OCI-LY1 (cell line): ENCODE measurements at regions not wholly inside any gene's neighbourhood (a gene's known extent, or its start where the extent isn't known, plus 50 kb on each side); places are given as distances from the start of the nearest gene placed in this dataset.

Experiments used
- H2AFZ ChIP-seq: fragments of 200-600 bp; sonication (generic), shearing (Covaris generic); 2 replicates; pipeline ENCODE4 v1.6.0; 2014; ENCODE audit warnings: antibody characterized with exemption, mild to moderate bottlenecking, low read length
- H3F3A ChIP-seq: fragments of 200-600 bp; sonication (generic), shearing (Covaris generic); 2 replicates; pipeline ENCODE4 v1.6.0; 2014; ENCODE audit warnings: mild to moderate bottlenecking, antibody characterized with exemption, low read length, moderate library complexity; ENCODE audit not compliant: insufficient read depth
- H3K27ac ChIP-seq: fragments of 200-600 bp; sonication (generic); 2 replicates; pipeline ENCODE4 v1.5.1; 2014; ENCODE audit warnings: low read length, mixed run types, mild to moderate bottlenecking, low read depth; ENCODE audit not compliant: poor library complexity, severe bottlenecking
- H3K27me3 ChIP-seq: fragments of 200-600 bp; sonication (generic); 2 replicates; pipeline ENCODE4 v1.6.0; 2014; ENCODE audit warnings: antibody characterized with exemption, mild to moderate bottlenecking, low read length, moderate library complexity; ENCODE audit not compliant: insufficient read depth
- H3K36me3 ChIP-seq: fragments of 200-600 bp; sonication (generic); 2 replicates; pipeline ENCODE4 v1.6.1; 2014; ENCODE audit warnings: mild to moderate bottlenecking, antibody characterized with exemption, low read length, moderate library complexity, mixed read lengths; ENCODE audit not compliant: insufficient read depth
- H3K4me1 ChIP-seq: fragments of 200-600 bp; sonication (generic); 2 replicates; pipeline ENCODE4 v1.5.1; 2014; ENCODE audit warnings: mild to moderate bottlenecking, low read length, moderate library complexity; ENCODE audit not compliant: insufficient read depth, severe bottlenecking
- H3K4me2 ChIP-seq: fragments of 200-600 bp; sonication (generic), shearing (Covaris generic); 2 replicates; pipeline ENCODE4 v1.6.1; 2014; ENCODE audit warnings: low read length
- H3K4me3 ChIP-seq: fragments of 200-600 bp; sonication (generic); 2 replicates; pipeline ENCODE4 v1.5.1; 2014; ENCODE audit warnings: low read length, low read depth, mild to moderate bottlenecking, mixed read lengths; ENCODE audit not compliant: poor library complexity, severe bottlenecking
- H3K79me2 ChIP-seq: fragments of 200-600 bp; shearing (Covaris generic); 2 replicates; pipeline ENCODE4 v1.6.1; 2016; ENCODE audit warnings: mixed run types, low read length, mixed read lengths; ENCODE audit not compliant: insufficient read depth
- H3K9ac ChIP-seq: fragments of 200-600 bp; sonication (generic), shearing (Covaris generic); 2 replicates; pipeline ENCODE4 v1.6.1; 2014; ENCODE audit warnings: mild to moderate bottlenecking, low read length, mixed read lengths
- H3K9me2 ChIP-seq: fragments of 200-600 bp; sonication (generic), shearing (Covaris generic); 2 replicates; pipeline ENCODE4 v1.6.1; 2014; ENCODE audit warnings: low read depth, mild to moderate bottlenecking, low read length, mixed read lengths
- H3K9me3 ChIP-seq: fragments of 200-600 bp; shearing (Covaris generic); 2 replicates; pipeline ENCODE4 v1.6.1; 2014; ENCODE audit warnings: low read length, mixed read lengths
- H4K20me1 ChIP-seq: fragments of 200-600 bp; sonication (generic), shearing (Covaris generic); 2 replicates; pipeline ENCODE4 v1.6.0; 2016; ENCODE audit warnings: mild to moderate bottlenecking, low read length; ENCODE audit not compliant: insufficient read depth
- CTCF ChIP-seq: fragments of 200-600 bp; sonication (generic), shearing (Covaris generic); IDR thresholded peaks from 2 replicates; pipeline ENCODE4 v1.5.1; 2017; ENCODE audit warnings: mild to moderate bottlenecking, antibody characterized with exemption, low read length, moderate library complexity, mixed read lengths
- EZH2 ChIP-seq: fragments of 200-600 bp; sonication (generic), shearing (Covaris generic); IDR thresholded peaks from 2 replicates; pipeline ENCODE4 v1.8.0; 2017; ENCODE audit warnings: borderline replicate concordance, mixed run types, mild to moderate bottlenecking, antibody characterized with exemption, low read length, moderate library complexity, mixed read lengths

DNA sequence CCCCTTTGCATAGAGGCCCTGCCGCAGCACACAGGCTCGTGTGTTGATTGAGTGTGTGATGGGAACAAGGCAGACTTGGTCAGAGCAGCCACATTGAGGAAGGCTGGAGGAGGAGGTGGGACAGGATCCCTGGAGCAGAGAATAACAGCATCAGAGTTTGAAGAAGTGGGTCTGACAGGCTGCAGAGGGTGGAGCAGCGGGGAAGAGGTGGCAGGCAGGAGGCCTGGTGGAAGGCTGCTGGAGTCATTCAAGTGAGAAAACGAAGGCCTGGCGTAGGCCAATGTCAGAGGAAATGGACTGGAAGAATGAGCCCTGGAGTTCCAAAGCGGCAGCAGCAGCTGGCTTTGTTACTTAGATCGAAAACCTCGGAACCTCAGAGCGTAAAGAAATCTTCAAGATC is 115.0 kb upstream of the GRIK3 start:
- no peaks in the 10 kb centered on the region for H3K79me2 ChIP-seq
- no peaks in the 10 kb centered on the region for H3F3A ChIP-seq
- no peaks in the 10 kb centered on the region for H3K27me3 ChIP-seq
- no peak overlapping the region for H3K4me2 ChIP-seq
- H3K9ac ChIP-seq, result no peak overlapping the region
- H3K9me2 ChIP-seq, result no peaks in the 10 kb centered on the region
- no peak overlapping the region for H3K27ac ChIP-seq
- H3K9me3 ChIP-seq, result no peaks in the 10 kb centered on the region
- H3K36me3 ChIP-seq, result no peaks in the 10 kb centered on the region
- H3K4me3 ChIP-seq, result no peak overlapping the region
- no peaks in the 10 kb centered on the region for H4K20me1 ChIP-seq
- no peak overlapping the region for H2AFZ ChIP-seq
- H3K4me1 ChIP-seq, result no peaks in the 10 kb centered on the region
- TF ChIP-seq EZH2 (no peak), CTCF (no peak)

DNA sequence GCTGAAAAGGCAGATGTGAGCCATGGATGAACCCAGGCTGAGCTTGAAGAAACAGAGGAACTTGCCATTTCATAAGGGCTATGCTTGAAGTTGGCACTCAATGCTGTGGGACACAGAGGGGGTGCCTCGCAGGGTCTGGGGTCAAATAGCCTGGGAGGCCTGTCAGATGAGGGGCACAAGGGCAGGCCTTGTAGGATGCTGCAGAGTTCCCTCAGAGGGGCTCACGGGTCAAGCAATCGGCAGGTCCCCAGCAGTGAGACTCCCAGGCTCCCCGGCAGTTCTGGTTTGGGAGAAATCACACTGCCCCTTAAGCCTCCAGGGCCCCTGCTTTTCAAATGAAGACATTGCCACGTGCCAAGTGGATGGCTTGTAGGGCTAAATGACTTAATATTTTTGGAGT is 116.7 kb upstream of the GRIK3 start:
- no peaks in the 10 kb centered on the region for H3K9me3 ChIP-seq
- H3K27ac ChIP-seq, result no peak overlapping the region
- no peaks in the 10 kb centered on the region for H3K9me2 ChIP-seq
- no peaks in the 10 kb centered on the region for H3K4me1 ChIP-seq
- no peak overlapping the region for H3K9ac ChIP-seq
- H2AFZ ChIP-seq, result no peak overlapping the region
- H3K36me3 ChIP-seq, result no peaks in the 10 kb centered on the region
- H3K79me2 ChIP-seq, result no peaks in the 10 kb centered on the region
- no peak overlapping the region for H3K4me3 ChIP-seq
- H4K20me1 ChIP-seq, result no peaks in the 10 kb centered on the region
- TF ChIP-seq CTCF, result no peak
- no peak for TF ChIP-seq EZH2
- H3K27me3 ChIP-seq, result no peaks in the 10 kb centered on the region
- no peak overlapping the region for H3K4me2 ChIP-seq
- H3F3A ChIP-seq, result no peaks in the 10 kb centered on the region

- TF ChIP-seq CTCF, result no peak
- no peak for TF ChIP-seq EZH2
These were observed 117.5 kb upstream of the GRIK3 start for GRCh38 chr1:37151789-37152188.

More at GRCh38 chr1:37151789-37152188, 117.5 kb upstream of the GRIK3 start:
- Histone ChIP-seq H3K4me2 (no peak overlapping the region), H3K9me2 (no peaks in the 10 kb centered on the region), H3K9ac (no peak overlapping the region), H3K27me3 (no peaks in the 10 kb centered on the region), H3K4me3 (no peak overlapping the region), H3K79me2 (no peaks in the 10 kb centered on the region), H3F3A (no peaks in the 10 kb centered on the region), H3K9me3 (no peaks in the 10 kb centered on the region), H3K4me1 (no peaks in the 10 kb centered on the region), H3K27ac (no peak overlapping the region), H2AFZ (no peak overlapping the region), H3K36me3 (no peaks in the 10 kb centered on the region), H4K20me1 (no peaks in the 10 kb centered on the region)
